Endothelial cell of umbilical vein (primary cell): ENCODE measurements at regions not wholly inside any gene's neighbourhood (a gene's known extent, or its start where the extent isn't known, plus 50 kb on each side); places are given as distances from the start of the nearest gene placed in this dataset.

ENCODE experiments used
- BruUV-seq: library from RNA; stranded (reverse); fragments of 400-500 nt; replicated peaks from 2 replicates; lab custom pipeline; 2021; lab: Mats Ljungman, UMichigan
- CTCF ChIA-PET: fragments of 300-600, 350-600 bp; sonication (Branson Sonifier 250); formaldehyde crosslinking; loops from one replicate; lab custom pipeline; 2021; ENCODE audit warnings: antibody characterized with exemption, inconsistent platforms; lab: Charles Lee
- POLR2A ChIA-PET: fragments of 300-600, 350-600 bp; sonication (Branson Sonifier 250); formaldehyde crosslinking; loops from one replicate; lab custom pipeline; 2021; ENCODE audit warnings: antibody characterized with exemption, inconsistent platforms; lab: Charles Lee
- DNase-seq: peaks from one replicate; pipeline ENCODE4 v3.0.0-alpha.2; 2011; ENCODE audit warnings: low read depth, low spot score
- FAIRE-seq: peaks from 2 replicates; lab custom pipeline; 2011; peaks lifted over from hg19 to GRCh38; lab: Jason Lieb, UNC
- H2AFZ ChIP-seq: 2 replicates; pipeline ENCODE4 v1.6.0; 2012; ENCODE audit warnings: low read depth, low read length, control low read depth, inconsistent platforms
- H3K27ac ChIP-seq: 2 replicates; pipeline ENCODE4 v1.5.1; 2011; ENCODE audit warnings: low read depth, mild to moderate bottlenecking, control low read depth, low read length, moderate library complexity; ENCODE audit not compliant: insufficient read depth
- H3K27me3 ChIP-seq, 2 experiments: 2 replicates each; pipeline versions ENCODE4 v1.6.0 to v1.6.1; 2011; ENCODE audit warnings: low read length in 2 of 2, mixed read lengths in 1 of 2; ENCODE audit not compliant: control insufficient read depth in 2 of 2, insufficient read depth in 2 of 2
- H3K36me3 ChIP-seq, 2 experiments: 2 replicates in 1 of 2; 3 replicates in 1 of 2; pipeline ENCODE4 v1.5.1; 2011; ENCODE audit warnings: low read length in 2 of 2, mild to moderate bottlenecking in 1 of 2, moderate library complexity in 1 of 2; ENCODE audit not compliant: control insufficient read depth in 2 of 2, insufficient read depth in 2 of 2; ENCODE audit errors: extremely low read depth in 1 of 2
- H3K4me1 ChIP-seq: 3 replicates; pipeline ENCODE4 v1.5.1; 2011; ENCODE audit warnings: mild to moderate bottlenecking, low read length; ENCODE audit not compliant: control insufficient read depth, insufficient read depth; ENCODE audit errors: extremely low read depth
- H3K4me2 ChIP-seq: 2 replicates; pipeline ENCODE4 v1.6.1; 2011; ENCODE audit warnings: low read length, control low read depth, mixed read lengths; ENCODE audit not compliant: insufficient read depth
- H3K4me3 ChIP-seq, 3 experiments: fragments of 200-600 bp in 1 of 3; sonication (generic), shearing (Covaris generic) in 1 of 3; replicated peaks in 1 of 3; 2 replicates each; pipeline ENCODE4 v1.5.1; 2011 to 2016; ENCODE audit warnings: control low read depth in 3 of 3, low read length in 3 of 3, mild to moderate bottlenecking in 2 of 3, inconsistent platforms in 1 of 3, low read depth in 1 of 3, moderate library complexity in 1 of 3; ENCODE audit not compliant: insufficient read depth in 1 of 3
- H3K79me2 ChIP-seq: 2 replicates; pipeline ENCODE4 v1.6.0; 2012; ENCODE audit warnings: low read length, inconsistent platforms; ENCODE audit not compliant: control insufficient read depth, insufficient read depth
- H3K9ac ChIP-seq: replicated peaks from 2 replicates; pipeline ENCODE3; 2011; ENCODE audit warnings: low read length, control low read depth; ENCODE audit not compliant: insufficient read depth; ENCODE audit errors: extremely low read depth
- H3K9me1 ChIP-seq: replicated peaks from 3 replicates; pipeline ENCODE4 v1.6.0; 2011; ENCODE audit warnings: mild to moderate bottlenecking, low read length; ENCODE audit not compliant: control insufficient read depth, insufficient read depth; ENCODE audit errors: extremely low read depth
- H3K9me3 ChIP-seq: replicated peaks from 2 replicates; pipeline ENCODE4 v1.5.1; 2012; ENCODE audit warnings: low read length, inconsistent platforms; ENCODE audit not compliant: control insufficient read depth, insufficient read depth
- H4K20me1 ChIP-seq: replicated peaks from 2 replicates; pipeline ENCODE3; 2011; ENCODE audit warnings: mild to moderate bottlenecking, low read length; ENCODE audit not compliant: control insufficient read depth, insufficient read depth; ENCODE audit errors: extremely low read depth
- EZH2 ChIP-seq: IDR thresholded peaks from 2 replicates; pipeline ENCODE4 v1.6.1; 2012; ENCODE audit warnings: borderline replicate concordance, low read depth, mild to moderate bottlenecking, moderate library complexity, low read length, inconsistent platforms; ENCODE audit not compliant: severe bottlenecking
- FOS ChIP-seq: IDR thresholded peaks from 2 replicates; pipeline ENCODE4 v1.6.1; 2011; ENCODE audit warnings: mild to moderate bottlenecking, low read length, moderate library complexity, borderline replicate concordance; ENCODE audit not compliant: insufficient read depth
- GATA2 ChIP-seq: IDR thresholded peaks from 2 replicates; pipeline ENCODE4 v1.7.0; 2011; ENCODE audit warnings: low read depth, mild to moderate bottlenecking, moderate library complexity, mixed read lengths, low read length; ENCODE audit not compliant: insufficient read length, insufficient read depth
- JUN ChIP-seq: IDR thresholded peaks from 2 replicates; pipeline ENCODE4 v1.6.1; 2011; ENCODE audit warnings: borderline replicate concordance, low read depth; ENCODE audit not compliant: insufficient read length, insufficient read depth
- MYC ChIP-seq: IDR thresholded peaks from one replicate; pipeline ENCODE4 v1.6.1; 2011; ENCODE audit warnings: mild to moderate bottlenecking, low read depth, low read length
- POLR2A ChIP-seq: IDR thresholded peaks from 2 replicates; pipeline ENCODE4 v1.6.1; 2012; ENCODE audit warnings: low read depth, mild to moderate bottlenecking, control low read depth, low read length
- POLR2AphosphoS5 ChIP-seq: IDR thresholded peaks from 2 replicates; pipeline ENCODE4 v1.6.1; 2012; ENCODE audit warnings: low read depth, mild to moderate bottlenecking, control low read depth, low read length, moderate library complexity; ENCODE audit not compliant: insufficient read depth
- dilution Hi-C: fragments of 300-500 bp; cut with MboI; formaldehyde crosslinking; loops from one replicate; pipeline ENCODE4 v1.15.0; 2019; ENCODE audit warnings: low sequenced_read_pairs; ENCODE audit not compliant: extremely low pct_ligation_motif_present
- intact Hi-C: fragments of 100-400 bp; cut with micrococcal nuclease; formaldehyde crosslinking; loops from one replicate; pipeline ENCODE4 v1.10.0; 2022
- TF ChIP-seq, protein P1 (sequence below), 2 donors: IDR thresholded peaks; 1 replicate in 1 of 2; 2 replicates in 1 of 2; pipeline ENCODE4 v1.5.1; 2011; ENCODE audit warnings: low read length in 2 of 2, mild to moderate bottlenecking in 2 of 2, moderate library complexity in 2 of 2, control low read depth in 1 of 2, inconsistent platforms in 1 of 2, low read depth in 1 of 2; ENCODE audit not compliant: insufficient read depth in 1 of 2; ENCODE audit errors: extremely low read depth in 1 of 2
- TF ChIP-seq, protein P2 (sequence below): IDR thresholded peaks from 2 replicates; pipeline ENCODE4 v1.6.1; 2011; ENCODE audit not compliant: insufficient read depth, insufficient read length

DNA sequence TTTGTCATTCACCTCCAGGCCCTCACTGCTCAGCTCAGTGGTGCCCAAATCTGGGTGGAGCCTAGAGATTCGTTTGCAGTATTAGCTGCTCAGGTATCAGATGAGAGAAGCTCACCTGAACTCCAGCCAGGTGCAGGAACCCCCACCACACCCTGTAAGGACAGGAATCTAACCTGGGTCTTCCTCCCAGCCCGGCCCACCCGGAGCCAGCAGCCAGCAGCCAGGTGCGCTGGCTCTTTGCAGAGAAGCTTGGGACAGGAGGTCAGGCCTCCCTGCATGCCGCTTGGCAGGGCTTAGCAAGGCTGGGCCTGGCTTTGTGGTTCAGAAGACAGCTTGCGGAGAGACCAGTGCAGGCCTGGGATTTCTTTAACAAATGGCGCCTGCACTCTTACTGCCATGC, 125.6 kb upstream of the MYL2 start:
- ChIA-PET CTCF (interaction anchor here (0.6 kb wide), 1 partner anchor 272 kb away, joined by 4 read pairs; no protein-coding TSS in a partner anchor), POLR2A (no interaction called here)
- no peaks in the 10 kb centered on the region for H3K9me1 ChIP-seq
- no peak overlapping the region for H3K4me3 ChIP-seq
- H3K27me3 ChIP-seq, result no peaks in the 10 kb centered on the region
- H3K9ac ChIP-seq, result no peak overlapping the region
- no peak for FAIRE-seq
- no TSS peak for BruUV-seq
- intact Hi-C loops (no loop called here), dilution Hi-C loops (no loop called here)
- H3K9me3 ChIP-seq, result no peaks in the 10 kb centered on the region
- TF ChIP-seq, protein P1, sequence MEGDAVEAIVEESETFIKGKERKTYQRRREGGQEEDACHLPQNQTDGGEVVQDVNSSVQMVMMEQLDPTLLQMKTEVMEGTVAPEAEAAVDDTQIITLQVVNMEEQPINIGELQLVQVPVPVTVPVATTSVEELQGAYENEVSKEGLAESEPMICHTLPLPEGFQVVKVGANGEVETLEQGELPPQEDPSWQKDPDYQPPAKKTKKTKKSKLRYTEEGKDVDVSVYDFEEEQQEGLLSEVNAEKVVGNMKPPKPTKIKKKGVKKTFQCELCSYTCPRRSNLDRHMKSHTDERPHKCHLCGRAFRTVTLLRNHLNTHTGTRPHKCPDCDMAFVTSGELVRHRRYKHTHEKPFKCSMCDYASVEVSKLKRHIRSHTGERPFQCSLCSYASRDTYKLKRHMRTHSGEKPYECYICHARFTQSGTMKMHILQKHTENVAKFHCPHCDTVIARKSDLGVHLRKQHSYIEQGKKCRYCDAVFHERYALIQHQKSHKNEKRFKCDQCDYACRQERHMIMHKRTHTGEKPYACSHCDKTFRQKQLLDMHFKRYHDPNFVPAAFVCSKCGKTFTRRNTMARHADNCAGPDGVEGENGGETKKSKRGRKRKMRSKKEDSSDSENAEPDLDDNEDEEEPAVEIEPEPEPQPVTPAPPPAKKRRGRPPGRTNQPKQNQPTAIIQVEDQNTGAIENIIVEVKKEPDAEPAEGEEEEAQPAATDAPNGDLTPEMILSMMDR (IDR thresholded peaks at IDR 0.05; ENCODE audit: extremely low read depth in 1 of 2, insufficient read depth in 1 of 2, low read depth in 1 of 2, low read length in 2 of 2), result no peak
- TF ChIP-seq MYC (no peak), FOS (no peak), GATA2 (no peak), EZH2 (no peak), POLR2A (no peak)
- TF ChIP-seq, protein P2, sequence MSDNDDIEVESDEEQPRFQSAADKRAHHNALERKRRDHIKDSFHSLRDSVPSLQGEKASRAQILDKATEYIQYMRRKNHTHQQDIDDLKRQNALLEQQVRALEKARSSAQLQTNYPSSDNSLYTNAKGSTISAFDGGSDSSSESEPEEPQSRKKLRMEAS, result no peak
- H3K4me1 ChIP-seq, result no peaks in the 10 kb centered on the region
- H2AFZ ChIP-seq, result no peak overlapping the region
- no peak overlapping the region for H3K27ac ChIP-seq
- H3K36me3 ChIP-seq, result no peaks in the 10 kb centered on the region
- no peak overlapping the region for H3K4me2 ChIP-seq
- DNase-seq, result no peak
- no peaks in the 10 kb centered on the region for H3K79me2 ChIP-seq
- H4K20me1 ChIP-seq, result no peaks in the 10 kb centered on the region

- no peak overlapping the region for H2AFZ ChIP-seq
- H3K27me3 ChIP-seq, result peaks cover 15% of the 10 kb centered on the region in 2 experiments
- no peak overlapping the region for H3K9ac ChIP-seq
- TF ChIP-seq MYC (no peak), POLR2AphosphoS5 (no peak), FOS (no peak), EZH2 (no peak), POLR2A (no peak), GATA2 (no peak), JUN (no peak)
- TF ChIP-seq, protein P1 (IDR thresholded peaks at IDR 0.05; ENCODE audit: extremely low read depth in 1 of 2, insufficient read depth in 1 of 2, low read depth in 1 of 2, low read length in 2 of 2), result no peak
- TF ChIP-seq, protein P2, result no peak
- H3K9me1 ChIP-seq, result no peaks in the 10 kb centered on the region
- POLR2A ChIA-PET, result no interaction called here
- no peaks in the 10 kb centered on the region for H3K36me3 ChIP-seq
- DNase-seq, result no peak
- no peaks in the 10 kb centered on the region for H3K4me1 ChIP-seq
- intact Hi-C loops (no loop called here), dilution Hi-C loops (no loop called here)
- H3K79me2 ChIP-seq, result no peaks in the 10 kb centered on the region
- no TSS peak for BruUV-seq
- no peak overlapping the region for H3K4me3 ChIP-seq
- no peak overlapping the region for H3K27ac ChIP-seq
- no peaks in the 10 kb centered on the region for H4K20me1 ChIP-seq
- no peak for FAIRE-seq
- CTCF ChIA-PET, result no interaction called here
- no peak overlapping the region for H3K4me2 ChIP-seq
- no peaks in the 10 kb centered on the region for H3K9me3 ChIP-seq
These were observed 120.7 kb upstream of the MYL2 start for GRCh38 chr12:111041091-111041490.
